ENCODE measurements at regions not wholly inside any gene's neighbourhood (a gene's known extent, or its start where the extent isn't known, plus 50 kb on each side); places are given as distances from the start of the nearest gene placed in this dataset.

- TF ChIP-seq CTCF (IDR thresholded peaks at IDR 0.05 in 8 of 11, conservative IDR thresholded peaks at IDR 0.05 in 3 of 11) (no peak), POLR2AphosphoS5 (IDR thresholded peaks at IDR 0.05) (no peak), POLR2A (IDR thresholded peaks at IDR 0.05) (no peak)
These were observed 306.6 kb upstream of the KCNH8 start for GRCh38 chr3:18841422-18842343.

All from spleen (tissue), 7 donors.